PC-3 (cell line): ENCODE measurements at regions not wholly inside any gene's neighbourhood (a gene's known extent, or its start where the extent isn't known, plus 50 kb on each side); places are given as distances from the start of the nearest gene placed in this dataset.

ENCODE experiments used
- EZH2 ChIP-seq: fragments of 300-600 bp; sonication (generic); IDR thresholded peaks from one replicate; pipeline ENCODE4 v1.6.1; 2017; ENCODE audit warnings: antibody characterized with exemption, mild to moderate bottlenecking, low read length; ENCODE audit not compliant: unreplicated experiment
- TF ChIP-seq, protein P1 (sequence below): fragments of 300-600 bp; sonication (generic); conservative IDR thresholded peaks from 2 replicates; pipeline ENCODE4 v1.5.1; 2017; ENCODE audit warnings: antibody characterized with exemption, low read depth, mild to moderate bottlenecking, low read length

- TF ChIP-seq, protein P1, sequence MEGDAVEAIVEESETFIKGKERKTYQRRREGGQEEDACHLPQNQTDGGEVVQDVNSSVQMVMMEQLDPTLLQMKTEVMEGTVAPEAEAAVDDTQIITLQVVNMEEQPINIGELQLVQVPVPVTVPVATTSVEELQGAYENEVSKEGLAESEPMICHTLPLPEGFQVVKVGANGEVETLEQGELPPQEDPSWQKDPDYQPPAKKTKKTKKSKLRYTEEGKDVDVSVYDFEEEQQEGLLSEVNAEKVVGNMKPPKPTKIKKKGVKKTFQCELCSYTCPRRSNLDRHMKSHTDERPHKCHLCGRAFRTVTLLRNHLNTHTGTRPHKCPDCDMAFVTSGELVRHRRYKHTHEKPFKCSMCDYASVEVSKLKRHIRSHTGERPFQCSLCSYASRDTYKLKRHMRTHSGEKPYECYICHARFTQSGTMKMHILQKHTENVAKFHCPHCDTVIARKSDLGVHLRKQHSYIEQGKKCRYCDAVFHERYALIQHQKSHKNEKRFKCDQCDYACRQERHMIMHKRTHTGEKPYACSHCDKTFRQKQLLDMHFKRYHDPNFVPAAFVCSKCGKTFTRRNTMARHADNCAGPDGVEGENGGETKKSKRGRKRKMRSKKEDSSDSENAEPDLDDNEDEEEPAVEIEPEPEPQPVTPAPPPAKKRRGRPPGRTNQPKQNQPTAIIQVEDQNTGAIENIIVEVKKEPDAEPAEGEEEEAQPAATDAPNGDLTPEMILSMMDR: peak; percentile 61
- no peak for TF ChIP-seq EZH2
Measured at GRCh38 chr21:23394458-23394857, 2212.8 kb downstream of the MRPL39 start.
